ENCODE measurements at regions not wholly inside any gene's neighbourhood (a gene's known extent, or its start where the extent isn't known, plus 50 kb on each side); places are given as distances from the start of the nearest gene placed in this dataset.

DNA sequence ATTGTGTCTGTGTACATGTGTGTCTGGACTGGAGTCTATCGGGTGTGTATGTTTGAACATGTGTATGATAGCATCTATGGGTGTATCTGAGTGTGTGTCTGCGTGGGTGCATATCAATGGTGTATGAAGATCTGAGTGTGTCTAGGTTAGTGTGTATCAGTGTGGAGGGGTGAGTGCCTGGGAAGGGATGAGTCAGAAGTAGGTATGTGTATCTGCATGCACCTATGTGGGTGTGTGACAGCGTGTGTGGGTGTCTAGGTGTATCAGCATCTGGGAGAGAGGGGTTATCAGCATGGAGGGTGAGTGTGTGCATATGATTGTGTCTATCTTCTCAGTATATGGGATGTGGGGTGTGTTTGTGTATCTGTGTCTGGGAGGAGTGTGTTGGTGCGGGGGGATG is 58.2 kb upstream of the LHX1 start:
- no peak overlapping the region for H3K27ac ChIP-seq
- no peak for DNase-seq (ENCODE audit: low spot score)
- POLR2A ChIA-PET (ENCODE audit: low non-redundant PET) = no interaction called here
- no peak for TF ChIP-seq CTCF (conservative IDR thresholded peaks at IDR 0.05; ENCODE audit: low read depth)
- CTCF ChIA-PET = no interaction called here

DNA sequence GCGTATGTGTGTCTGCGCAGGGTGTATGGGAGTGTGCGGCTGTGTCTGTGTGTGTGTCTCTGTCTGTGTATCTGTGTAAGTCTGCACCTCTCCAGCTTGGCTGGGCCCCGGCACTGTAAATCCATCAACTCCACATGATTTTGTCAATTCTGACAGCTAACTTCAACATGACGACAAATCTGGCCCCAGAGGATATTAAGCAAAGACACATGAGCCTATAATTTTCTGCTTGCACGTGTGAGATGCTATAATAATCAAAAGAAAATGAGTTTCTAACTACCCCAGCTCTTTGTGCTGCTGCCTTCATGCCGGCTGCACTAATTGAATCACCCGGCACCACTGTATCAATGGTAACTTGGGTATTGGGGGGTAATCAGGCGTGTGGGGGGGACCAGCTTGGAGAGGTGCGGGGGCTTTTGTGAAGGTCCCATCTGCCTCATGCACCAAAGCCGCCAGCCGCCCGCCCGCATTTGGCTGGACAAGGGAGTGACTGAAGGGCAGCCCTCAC is 57.6 kb upstream of the LHX1 start:
- CTCF ChIA-PET = no interaction called here
- POLR2A ChIA-PET (ENCODE audit: low non-redundant PET) = no interaction called here
- H3K27ac ChIP-seq = no peak overlapping the region
- DNase-seq (ENCODE audit: low spot score) = no peak
- TF ChIP-seq CTCF (conservative IDR thresholded peaks at IDR 0.05; ENCODE audit: low read depth) = no peak

GRCh38 chr17:36880268-36880905 is 56.9 kb upstream of the LHX1 start:
- TF ChIP-seq CTCF (conservative IDR thresholded peaks at IDR 0.05; ENCODE audit: low read depth) = no peak
- ChIA-PET CTCF (no interaction called here), POLR2A (ENCODE audit: low non-redundant PET) (no interaction called here)
- no peak for DNase-seq (ENCODE audit: low spot score)
- H3K27ac ChIP-seq = no peak overlapping the region

DNA sequence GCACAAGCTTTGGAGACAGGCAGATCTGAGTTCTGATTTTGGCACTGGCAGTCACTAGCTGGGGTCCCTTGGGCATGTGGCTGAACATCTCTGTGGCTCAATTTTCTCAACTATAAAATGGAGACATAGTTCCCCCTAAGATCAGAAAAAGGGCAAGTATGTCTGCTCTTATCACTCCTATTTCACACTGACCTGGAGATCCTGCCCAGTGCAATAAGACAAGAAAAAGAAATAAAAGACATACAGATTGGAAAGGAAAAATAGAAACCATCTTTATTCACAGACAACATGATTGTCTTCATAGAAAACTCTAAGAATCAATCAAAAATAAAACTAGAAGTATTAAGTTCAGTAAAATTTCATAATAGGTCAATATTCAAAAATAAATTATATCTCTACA is 56.0 kb upstream of the LHX1 start:
- ChIA-PET CTCF (interaction anchor here (0.6 kb wide), 2 partner anchors 29 to 79 kb away, joined by 3 to 4 read pairs; no protein-coding TSS in a partner anchor), POLR2A (ENCODE audit: low non-redundant PET) (no interaction called here)
- no peak overlapping the region for H3K27ac ChIP-seq
- no peak for DNase-seq (ENCODE audit: low spot score)
- TF ChIP-seq CTCF (conservative IDR thresholded peaks at IDR 0.05; ENCODE audit: low read depth) = no peak

- no peak for TF ChIP-seq CTCF (conservative IDR thresholded peaks at IDR 0.05; ENCODE audit: low read depth)
- ChIA-PET CTCF (no interaction called here), POLR2A (ENCODE audit: low non-redundant PET) (no interaction called here)
- no peak for DNase-seq (ENCODE audit: low spot score)
- H3K27ac ChIP-seq = no peak overlapping the region
These were observed 52.7 kb upstream of the LHX1 start for GRCh38 chr17:36884495-36885152.

GRCh38 chr17:36885153-36885735 is 52.0 kb upstream of the LHX1 start:
- H3K27ac ChIP-seq = no peak overlapping the region
- no peak for TF ChIP-seq CTCF (conservative IDR thresholded peaks at IDR 0.05; ENCODE audit: low read depth)
- POLR2A ChIA-PET (ENCODE audit: low non-redundant PET) = no interaction called here
- DNase-seq (ENCODE audit: low spot score) = no peak
- CTCF ChIA-PET = interaction anchor here (0.8 kb wide), 1 partner anchor 158 kb away, joined by 3 read pairs; no protein-coding TSS in a partner anchor

Measured in RWPE1 (cell line).